Esophagus squamous epithelium (tissue), 4 donors: ENCODE measurements at regions not wholly inside any gene's neighbourhood (a gene's known extent, or its start where the extent isn't known, plus 50 kb on each side); places are given as distances from the start of the nearest gene placed in this dataset.

Source experiments
- POLR2A ChIP-seq, 4 donors: fragments of 450-650 bp; IDR thresholded peaks; one replicate each; pipeline ENCODE4 v1.6.1; 2017; ENCODE audit warnings: antibody characterized with exemption in 4 of 4, mild to moderate bottlenecking in 4 of 4, moderate library complexity in 3 of 4
- TF ChIP-seq, protein P1 (sequence below), 6 experiments: fragments of 450-650 bp in 4 of 6; fragments of 200-600 bp in 2 of 6; sonication (generic) in 2 of 6; IDR thresholded peaks; one replicate each; pipeline ENCODE4 v1.5.1; 2016 to 2019; ENCODE audit warnings: antibody characterized with exemption in 6 of 6, mild to moderate bottlenecking in 4 of 6, moderate library complexity in 4 of 6

GRCh38 chr20:39661833-39662232, 699.7 kb downstream of the DHX35 start:
- TF ChIP-seq, protein P1, sequence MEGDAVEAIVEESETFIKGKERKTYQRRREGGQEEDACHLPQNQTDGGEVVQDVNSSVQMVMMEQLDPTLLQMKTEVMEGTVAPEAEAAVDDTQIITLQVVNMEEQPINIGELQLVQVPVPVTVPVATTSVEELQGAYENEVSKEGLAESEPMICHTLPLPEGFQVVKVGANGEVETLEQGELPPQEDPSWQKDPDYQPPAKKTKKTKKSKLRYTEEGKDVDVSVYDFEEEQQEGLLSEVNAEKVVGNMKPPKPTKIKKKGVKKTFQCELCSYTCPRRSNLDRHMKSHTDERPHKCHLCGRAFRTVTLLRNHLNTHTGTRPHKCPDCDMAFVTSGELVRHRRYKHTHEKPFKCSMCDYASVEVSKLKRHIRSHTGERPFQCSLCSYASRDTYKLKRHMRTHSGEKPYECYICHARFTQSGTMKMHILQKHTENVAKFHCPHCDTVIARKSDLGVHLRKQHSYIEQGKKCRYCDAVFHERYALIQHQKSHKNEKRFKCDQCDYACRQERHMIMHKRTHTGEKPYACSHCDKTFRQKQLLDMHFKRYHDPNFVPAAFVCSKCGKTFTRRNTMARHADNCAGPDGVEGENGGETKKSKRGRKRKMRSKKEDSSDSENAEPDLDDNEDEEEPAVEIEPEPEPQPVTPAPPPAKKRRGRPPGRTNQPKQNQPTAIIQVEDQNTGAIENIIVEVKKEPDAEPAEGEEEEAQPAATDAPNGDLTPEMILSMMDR (IDR thresholded peaks at IDR 0.05), result no peak
- TF ChIP-seq POLR2A (IDR thresholded peaks at IDR 0.05), result no peak
